ENCODE measurements at regions not wholly inside any gene's neighbourhood (a gene's known extent, or its start where the extent isn't known, plus 50 kb on each side); places are given as distances from the start of the nearest gene placed in this dataset.

GRCh38 chr2:7895289-7895688, 786.6 kb upstream of the ID2 start:
- Histone ChIP-seq H3K4me1 (peaks cover 16% of the 10 kb centered on the region), H3K27me3 (peaks cover 33% of the 10 kb centered on the region), H3F3A (ENCODE audit: low read depth) (peaks cover 5% of the 10 kb centered on the region), H3K79me2 (ENCODE audit: low read depth) (no peaks in the 10 kb centered on the region), H3K4me2 (no peak overlapping the region), H3K36me3 (no peaks in the 10 kb centered on the region), H3K9me3 (ENCODE audit: low read depth) (no peaks in the 10 kb centered on the region), H4K20me1 (ENCODE audit: low read depth) (no peaks in the 10 kb centered on the region), H3K27ac (no peak overlapping the region), H3K4me3 (no peak overlapping the region), H3K9ac (no peak overlapping the region), H2AFZ (replicated peaks) (no peak overlapping the region)
- Mint-ChIP-seq H3K36me3 (peaks cover 3% of the 10 kb centered on the region), H3K4me1 (peaks cover 29% of the 10 kb centered on the region), H3K27me3 (ENCODE audit: insufficient read depth, low read depth) (peaks cover 12% of the 10 kb centered on the region), H3K4me3 (no peak overlapping the region), H3K9me3 (peaks cover 18% of the 10 kb centered on the region), H3K27ac (no peak overlapping the region)
- no peak for DNase-seq (ENCODE audit: low spot score)
- no peak for TF ChIP-seq EZH2phosphoT487 (IDR thresholded peaks at IDR 0.05)
- TF ChIP-seq CTCF (IDR thresholded peaks at IDR 0.05), result no peak
- TF ChIP-seq EZH2 (IDR thresholded peaks at IDR 0.05), result no peak

GRCh38 chr2:7896940-7897487, 784.8 kb upstream of the ID2 start:
- Histone ChIP-seq H3K36me3 (no peaks in the 10 kb centered on the region), H3K27ac (no peak overlapping the region), H2AFZ (replicated peaks) (no peak overlapping the region), H3K9me3 (ENCODE audit: low read depth) (no peaks in the 10 kb centered on the region), H3K79me2 (ENCODE audit: low read depth) (no peaks in the 10 kb centered on the region), H3K27me3 (peaks cover 39% of the 10 kb centered on the region), H3K4me2 (no peak overlapping the region), H3K9ac (no peak overlapping the region), H3F3A (ENCODE audit: low read depth) (peaks cover 5% of the 10 kb centered on the region), H3K4me1 (peaks cover 15% of the 10 kb centered on the region), H4K20me1 (ENCODE audit: low read depth) (no peaks in the 10 kb centered on the region), H3K4me3 (no peak overlapping the region)
- Mint-ChIP-seq H3K4me3 (no peak overlapping the region), H3K27ac (peak overlapping the region; percentile 13), H3K4me1 (peaks cover 19% of the 10 kb centered on the region), H3K9me3 (peaks cover 16% of the 10 kb centered on the region), H3K36me3 (peaks cover under 1% of the 10 kb centered on the region), H3K27me3 (ENCODE audit: insufficient read depth, low read depth) (peaks cover 14% of the 10 kb centered on the region)
- DNase-seq (ENCODE audit: low spot score), result no peak
- TF ChIP-seq EZH2phosphoT487 (IDR thresholded peaks at IDR 0.05) (no peak), CTCF (IDR thresholded peaks at IDR 0.05) (no peak), EZH2 (IDR thresholded peaks at IDR 0.05) (no peak)

- Histone ChIP-seq H3K9me3 (ENCODE audit: low read depth) (no peaks in the 10 kb centered on the region), H3K4me2 (peak overlapping the region; percentile 1), H3K4me3 (no peak overlapping the region), H3K79me2 (ENCODE audit: low read depth) (no peaks in the 10 kb centered on the region), H4K20me1 (ENCODE audit: low read depth) (no peaks in the 10 kb centered on the region), H3K4me1 (peaks cover 15% of the 10 kb centered on the region), H3K9ac (no peak overlapping the region), H3F3A (ENCODE audit: low read depth) (peaks cover 5% of the 10 kb centered on the region), H2AFZ (replicated peaks) (peak overlapping the region; percentile 0), H3K27ac (no peak overlapping the region), H3K36me3 (no peaks in the 10 kb centered on the region), H3K27me3 (peaks cover 50% of the 10 kb centered on the region)
- Mint-ChIP-seq H3K4me1 (peaks cover 26% of the 10 kb centered on the region), H3K27ac (no peak overlapping the region), H3K27me3 (ENCODE audit: insufficient read depth, low read depth) (peaks cover 14% of the 10 kb centered on the region), H3K9me3 (peaks cover 11% of the 10 kb centered on the region), H3K36me3 (peaks cover under 1% of the 10 kb centered on the region), H3K4me3 (no peak overlapping the region)
- no peak for TF ChIP-seq EZH2 (IDR thresholded peaks at IDR 0.05)
- TF ChIP-seq EZH2phosphoT487 (IDR thresholded peaks at IDR 0.05), result no peak
- no peak for TF ChIP-seq CTCF (IDR thresholded peaks at IDR 0.05)
- DNase-seq (ENCODE audit: low spot score), result no peak
These were observed 782.6 kb upstream of the ID2 start for GRCh38 chr2:7899241-7899640.
